ENCODE measurements at regions not wholly inside any gene's neighbourhood (a gene's known extent, or its start where the extent isn't known, plus 50 kb on each side); places are given as distances from the start of the nearest gene placed in this dataset.

- H3K9ac ChIP-seq (ENCODE audit: insufficient read depth in 1 of 2, low read length in 2 of 2) = no peak overlapping the region
- no peaks in the 10 kb centered on the region for H3K36me3 ChIP-seq (ENCODE audit: control insufficient read depth in 4 of 4, insufficient read depth in 4 of 4, low read length in 4 of 4)
- WGBS, 2 donors = 73 to 84% methylated on average over 12 of the region's 12 CpGs
- H3K27ac ChIP-seq (ENCODE audit: low read depth in 1 of 2, low read length in 1 of 2) = no peak overlapping the region
- no peak for TF ChIP-seq CTCF (IDR thresholded peaks at IDR 0.05; ENCODE audit: control extremely low read depth, extremely low read depth)
- ATAC-seq (ENCODE audit: insufficient read depth, low FRiP score) (no peak), DNase-seq (no peak)
- peaks cover 0 to 3% (median 0%) of the 10 kb centered on the region in 4 donors for H3K9me3 ChIP-seq (ENCODE audit: control insufficient read depth in 4 of 4, insufficient read depth in 3 of 4, low read length in 3 of 4)
- peaks cover 0 to 12% (median 0%) of the 10 kb centered on the region in 3 donors for H3K27me3 ChIP-seq (ENCODE audit: control insufficient read depth in 3 of 3, insufficient read depth in 3 of 3, low read length in 2 of 3)
- no peak overlapping the region for H3K4me3 ChIP-seq
- no peaks in the 10 kb centered on the region for H3K4me1 ChIP-seq (ENCODE audit: control insufficient read depth in 5 of 5, insufficient read depth in 5 of 5, low read length in 5 of 5)
Observed at GRCh38 chr12:125255935-125256633, 190.8 kb downstream of the AACS start.

GRCh38 chr12:125256634-125256936, 191.3 kb downstream of the AACS start:
- peaks cover 0 to 12% (median 0%) of the 10 kb centered on the region in 3 donors for H3K27me3 ChIP-seq (ENCODE audit: control insufficient read depth in 3 of 3, insufficient read depth in 3 of 3, low read length in 2 of 3)
- H3K4me1 ChIP-seq (ENCODE audit: control insufficient read depth in 5 of 5, insufficient read depth in 5 of 5, low read length in 5 of 5) = no peaks in the 10 kb centered on the region
- 89 to 92% methylated on average over 3 of the region's 3 CpGs for WGBS, 2 donors
- ATAC-seq (ENCODE audit: insufficient read depth, low FRiP score) = no peak
- no peaks in the 10 kb centered on the region for H3K36me3 ChIP-seq (ENCODE audit: control insufficient read depth in 4 of 4, insufficient read depth in 4 of 4, low read length in 4 of 4)
- peaks cover 0 to 3% (median 0%) of the 10 kb centered on the region in 4 donors for H3K9me3 ChIP-seq (ENCODE audit: control insufficient read depth in 4 of 4, insufficient read depth in 3 of 4, low read length in 3 of 4)
- TF ChIP-seq CTCF (IDR thresholded peaks at IDR 0.05; ENCODE audit: control extremely low read depth, extremely low read depth) = no peak
- no peak for DNase-seq
- no peak overlapping the region for H3K4me3 ChIP-seq
- no peak overlapping the region for H3K9ac ChIP-seq (ENCODE audit: insufficient read depth in 1 of 2, low read length in 2 of 2)
- H3K27ac ChIP-seq (ENCODE audit: low read depth in 1 of 2, low read length in 1 of 2) = no peak overlapping the region

GRCh38 chr12:125259178-125259867, 194.1 kb downstream of the AACS start:
- peaks cover 0 to 7% (median 0%) of the 10 kb centered on the region in 3 donors for H3K27me3 ChIP-seq (ENCODE audit: control insufficient read depth in 3 of 3, insufficient read depth in 3 of 3, low read length in 2 of 3)
- no peak for DNase-seq
- H3K9ac ChIP-seq (ENCODE audit: insufficient read depth in 1 of 2, low read length in 2 of 2) = no peak overlapping the region
- no peak for ATAC-seq (ENCODE audit: insufficient read depth, low FRiP score)
- no peaks in the 10 kb centered on the region for H3K4me1 ChIP-seq (ENCODE audit: control insufficient read depth in 5 of 5, insufficient read depth in 5 of 5, low read length in 5 of 5)
- H3K36me3 ChIP-seq (ENCODE audit: control insufficient read depth in 4 of 4, insufficient read depth in 4 of 4, low read length in 4 of 4) = no peaks in the 10 kb centered on the region
- no peak overlapping the region for H3K27ac ChIP-seq (ENCODE audit: low read depth in 1 of 2, low read length in 1 of 2)
- H3K9me3 ChIP-seq (ENCODE audit: control insufficient read depth in 4 of 4, insufficient read depth in 3 of 4, low read length in 3 of 4) = peaks cover 0 to 6% (median 0%) of the 10 kb centered on the region in 4 donors
- no peak for TF ChIP-seq CTCF (IDR thresholded peaks at IDR 0.05; ENCODE audit: control extremely low read depth, extremely low read depth)
- WGBS, 2 donors = 80 to 82% methylated on average over 15 of the region's 15 CpGs
- H3K4me3 ChIP-seq = no peak overlapping the region
